GM23338 (cell line): ENCODE measurements at regions not wholly inside any gene's neighbourhood (a gene's known extent, or its start where the extent isn't known, plus 50 kb on each side); places are given as distances from the start of the nearest gene placed in this dataset.

ENCODE experiments used
- ATAC-seq: fragments of 200-7000 bp; cut with Tn5 transposase; 3 replicates; pipeline ENCODE4 v1.9.1; 2020
- DNase-seq: peaks from one replicate; pipeline ENCODE4 v3.0.0-alpha.2; 2015; ENCODE audit warnings: low spot score
- H2AFZ ChIP-seq: fragments of 200-600 bp; sonication (generic); 2 replicates; pipeline ENCODE4 v1.8.0; 2016; ENCODE audit warnings: antibody characterized with exemption, mild to moderate bottlenecking, moderate library complexity
- H3F3A ChIP-seq: fragments of 200-600 bp; sonication (generic); replicated peaks from 2 replicates; pipeline ENCODE4 v1.8.0; 2017; ENCODE audit warnings: antibody characterized with exemption, mixed run types, low read depth
- H3K27ac ChIP-seq: fragments of 200-600 bp; sonication (generic); 2 replicates; pipeline ENCODE4 v1.6.1; 2016; ENCODE audit warnings: low read depth
- H3K27me3 ChIP-seq: fragments of 200-600 bp; sonication (generic); 2 replicates; pipeline ENCODE4 v1.8.0; 2016; ENCODE audit warnings: mild to moderate bottlenecking, mixed run types, moderate library complexity; ENCODE audit not compliant: insufficient read depth
- H3K36me3 ChIP-seq: fragments of 200-600 bp; sonication (generic); 2 replicates; pipeline ENCODE4 v1.8.0; 2016; ENCODE audit warnings: mild to moderate bottlenecking; ENCODE audit not compliant: insufficient read depth
- H3K4me1 ChIP-seq: fragments of 200-600 bp; sonication (generic); 2 replicates; pipeline ENCODE4 v1.8.0; 2016; ENCODE audit warnings: mild to moderate bottlenecking, moderate library complexity; ENCODE audit not compliant: insufficient read depth
- H3K4me2 ChIP-seq: fragments of 200-600 bp; sonication (generic); 2 replicates; pipeline ENCODE4 v1.7.1; 2017; ENCODE audit warnings: mixed run types
- H3K4me3 ChIP-seq: fragments of 200-600 bp; sonication (generic); 2 replicates; pipeline ENCODE4 v1.6.1; 2016; ENCODE audit warnings: mixed run types
- H3K79me2 ChIP-seq: fragments of 200-600 bp; sonication (generic); replicated peaks from 2 replicates; pipeline ENCODE4 v1.8.0; 2017; ENCODE audit warnings: mild to moderate bottlenecking; ENCODE audit not compliant: insufficient read depth
- H3K9me2 ChIP-seq: fragments of 200-600 bp; sonication (generic); 2 replicates; pipeline ENCODE4 v1.8.0; 2017; ENCODE audit not compliant: insufficient read depth
- H4K20me1 ChIP-seq: fragments of 200-600 bp; sonication (generic); replicated peaks from 2 replicates; pipeline ENCODE4 v1.8.0; 2017; ENCODE audit warnings: mild to moderate bottlenecking; ENCODE audit not compliant: insufficient read depth
- H3K27ac Mint-ChIP-seq: 2 replicates; pipeline ENCODE4 v1.8.0; 2020; ENCODE audit warnings: inconsistent platforms, mild to moderate bottlenecking, moderate library complexity, mixed read lengths
- H3K27me3 Mint-ChIP-seq: 3 replicates; pipeline ENCODE4 v1.8.0; 2022; ENCODE audit warnings: low read depth, mild to moderate bottlenecking, moderate library complexity, mixed read lengths, inconsistent platforms; ENCODE audit not compliant: insufficient read depth, poor library complexity
- H3K36me3 Mint-ChIP-seq: 3 replicates; pipeline ENCODE4 v1.8.0; 2021; ENCODE audit warnings: low read depth, mild to moderate bottlenecking, inconsistent platforms, moderate library complexity, mixed read lengths
- H3K4me1 Mint-ChIP-seq: 3 replicates; pipeline ENCODE4 v1.8.0; 2020; ENCODE audit warnings: mild to moderate bottlenecking, inconsistent platforms, mixed read lengths
- H3K4me3 Mint-ChIP-seq: 3 replicates; pipeline ENCODE4 v1.8.0; 2021; ENCODE audit warnings: moderate library complexity, mild to moderate bottlenecking, inconsistent platforms, mixed read lengths
- H3K9me3 Mint-ChIP-seq: 3 replicates; pipeline ENCODE4 v1.8.0; 2020; ENCODE audit warnings: moderate library complexity, mild to moderate bottlenecking, inconsistent platforms, mixed read lengths
- CREB1 ChIP-seq: fragments of 250-450 bp; sonication (Bioruptor Pico); IDR thresholded peaks from 2 replicates; pipeline ENCODE4 v1.5.0; 2020; ENCODE audit warnings: low read depth, mild to moderate bottlenecking, moderate library complexity
- EZH2 ChIP-seq: fragments of 200-600 bp; sonication (generic); IDR thresholded peaks from one replicate; pipeline ENCODE4 v1.8.0; 2017; ENCODE audit warnings: antibody characterized with exemption, mild to moderate bottlenecking, low read depth; ENCODE audit not compliant: unreplicated experiment
- EZH2phosphoT487 ChIP-seq: fragments of 200-600 bp; sonication (generic); IDR thresholded peaks from one replicate; pipeline ENCODE4 v1.8.1; 2018; ENCODE audit warnings: antibody characterized with exemption; ENCODE audit not compliant: unreplicated experiment
- JUNB ChIP-seq: IDR thresholded peaks from one replicate; pipeline ENCODE4 v1.6.1; 2016; ENCODE audit warnings: antibody characterized with exemption; ENCODE audit not compliant: unreplicated experiment
- NANOG ChIP-seq: IDR thresholded peaks from 2 replicates; pipeline ENCODE4 v1.6.1; 2016; ENCODE audit warnings: antibody characterized with exemption, borderline replicate concordance
- POLR2AphosphoS5 ChIP-seq: IDR thresholded peaks from 2 replicates; pipeline ENCODE4 v1.6.1; 2016; ENCODE audit warnings: antibody characterized with exemption, low read depth
- REST ChIP-seq: IDR thresholded peaks from one replicate; pipeline ENCODE4 v1.6.1; 2018; ENCODE audit warnings: antibody characterized with exemption; ENCODE audit not compliant: unreplicated experiment
- STAT1 ChIP-seq: IDR thresholded peaks from one replicate; pipeline ENCODE4 v1.6.1; 2016; ENCODE audit warnings: antibody characterized with exemption; ENCODE audit not compliant: unreplicated experiment
- ZNF114 ChIP-seq: fragments of 250-450 bp; sonication (Bioruptor Pico); IDR thresholded peaks from 2 replicates; pipeline ENCODE4 v1.5.0; 2020; ENCODE audit warnings: mild to moderate bottlenecking, moderate library complexity
- ZNF331 ChIP-seq: fragments of 250-450 bp; sonication (Bioruptor Pico); IDR thresholded peaks from 2 replicates; pipeline ENCODE4 v1.5.0; 2020; ENCODE audit warnings: low read depth, mild to moderate bottlenecking, moderate library complexity
- ZNF462 ChIP-seq: fragments of 250-450 bp; sonication (Bioruptor Pico); IDR thresholded peaks from 2 replicates; pipeline ENCODE4 v1.5.0; 2020; ENCODE audit warnings: mild to moderate bottlenecking, moderate library complexity
- TF ChIP-seq, protein P1 (sequence below): IDR thresholded peaks from 2 replicates; pipeline ENCODE4 v1.6.1; 2016; ENCODE audit warnings: antibody characterized with exemption
- TF ChIP-seq, protein P2 (sequence below), 2 experiments: fragments of 200-600 bp in 1 of 2; sonication (generic) in 1 of 2; conservative IDR thresholded peaks; 2 replicates each; pipeline versions ENCODE4 v1.5.1 to v1.6.1; 2016 to 2017; ENCODE audit warnings: antibody characterized with exemption in 2 of 2, low read depth in 2 of 2, mild to moderate bottlenecking in 2 of 2, moderate library complexity in 1 of 2

DNA sequence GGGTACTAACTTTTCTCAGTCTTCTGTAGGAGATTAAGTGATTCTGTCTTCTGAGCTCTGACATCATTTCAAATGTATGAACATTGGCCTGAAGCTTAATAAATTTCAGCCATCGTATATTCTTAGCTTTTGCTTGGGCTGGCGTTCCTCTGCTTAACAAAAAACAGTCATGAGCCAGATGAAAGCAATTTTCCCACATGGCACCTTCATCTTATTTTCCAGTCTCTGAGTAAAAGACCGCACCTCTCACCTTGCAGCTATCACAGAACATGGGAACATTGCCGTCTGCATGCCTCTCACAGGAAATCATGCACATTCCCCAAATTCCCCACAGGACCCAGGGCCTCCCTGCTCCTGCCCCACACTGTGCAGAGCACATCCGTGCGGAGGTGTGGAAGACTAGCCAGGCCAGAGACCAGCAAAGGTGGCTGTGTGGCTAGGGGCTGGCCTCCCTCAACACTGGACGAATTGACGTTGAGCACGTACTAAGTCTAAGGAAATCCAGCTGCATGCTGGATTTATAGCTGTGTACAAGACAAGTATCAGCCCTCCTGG is 531.8 kb upstream of the ID2 start (continued):
- TF ChIP-seq REST, result no peak
- no peak for TF ChIP-seq ZNF462 (CRISPR knock-in tag)
- TF ChIP-seq JUNB, result no peak
- no peak for TF ChIP-seq STAT1
- TF ChIP-seq CREB1 (CRISPR knock-in tag), result no peak

GRCh38 chr2:8151888-8152287 is 530.0 kb upstream of the ID2 start:
- peaks cover 8% of the 10 kb centered on the region; the same call in 2 of the 3 replicates for H3K4me1 Mint-ChIP-seq
- H3F3A ChIP-seq, result no peaks in the 10 kb centered on the region
- no peak overlapping the region for H3K27ac Mint-ChIP-seq
- H3K4me2 ChIP-seq, result no peak overlapping the region
- DNase-seq, result no peak
- no peak overlapping the region for H2AFZ ChIP-seq
- peaks cover 3% of the 10 kb centered on the region; the same call in 1 of the 3 replicates for H3K36me3 Mint-ChIP-seq
- H3K36me3 ChIP-seq, result no peaks in the 10 kb centered on the region
- H3K4me3 ChIP-seq, result no peak overlapping the region
- peaks cover 3% of the 10 kb centered on the region for H3K27me3 Mint-ChIP-seq
- H3K27ac ChIP-seq, result no peak overlapping the region
- H3K9me2 ChIP-seq, result 0 out of 2 replicates have a peak, but pooled peaks cover 8% of the 10 kb centered on the region
- no peaks in the 10 kb centered on the region for H3K79me2 ChIP-seq
- no peak for ATAC-seq
- H4K20me1 ChIP-seq, result no peaks in the 10 kb centered on the region
- no peaks in the 10 kb centered on the region for H3K27me3 ChIP-seq
- peaks cover 3% of the 10 kb centered on the region; the same call in 1 of the 3 replicates for H3K9me3 Mint-ChIP-seq
- H3K4me1 ChIP-seq, result no peaks in the 10 kb centered on the region
- no peak overlapping the region for H3K4me3 Mint-ChIP-seq
- TF ChIP-seq ZNF114 (CRISPR knock-in tag), result no peak
- TF ChIP-seq, protein P1, sequence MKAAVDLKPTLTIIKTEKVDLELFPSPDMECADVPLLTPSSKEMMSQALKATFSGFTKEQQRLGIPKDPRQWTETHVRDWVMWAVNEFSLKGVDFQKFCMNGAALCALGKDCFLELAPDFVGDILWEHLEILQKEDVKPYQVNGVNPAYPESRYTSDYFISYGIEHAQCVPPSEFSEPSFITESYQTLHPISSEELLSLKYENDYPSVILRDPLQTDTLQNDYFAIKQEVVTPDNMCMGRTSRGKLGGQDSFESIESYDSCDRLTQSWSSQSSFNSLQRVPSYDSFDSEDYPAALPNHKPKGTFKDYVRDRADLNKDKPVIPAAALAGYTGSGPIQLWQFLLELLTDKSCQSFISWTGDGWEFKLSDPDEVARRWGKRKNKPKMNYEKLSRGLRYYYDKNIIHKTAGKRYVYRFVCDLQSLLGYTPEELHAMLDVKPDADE, result no peak
- TF ChIP-seq EZH2phosphoT487, result no peak
- no peak for TF ChIP-seq JUNB
- TF ChIP-seq, protein P2, sequence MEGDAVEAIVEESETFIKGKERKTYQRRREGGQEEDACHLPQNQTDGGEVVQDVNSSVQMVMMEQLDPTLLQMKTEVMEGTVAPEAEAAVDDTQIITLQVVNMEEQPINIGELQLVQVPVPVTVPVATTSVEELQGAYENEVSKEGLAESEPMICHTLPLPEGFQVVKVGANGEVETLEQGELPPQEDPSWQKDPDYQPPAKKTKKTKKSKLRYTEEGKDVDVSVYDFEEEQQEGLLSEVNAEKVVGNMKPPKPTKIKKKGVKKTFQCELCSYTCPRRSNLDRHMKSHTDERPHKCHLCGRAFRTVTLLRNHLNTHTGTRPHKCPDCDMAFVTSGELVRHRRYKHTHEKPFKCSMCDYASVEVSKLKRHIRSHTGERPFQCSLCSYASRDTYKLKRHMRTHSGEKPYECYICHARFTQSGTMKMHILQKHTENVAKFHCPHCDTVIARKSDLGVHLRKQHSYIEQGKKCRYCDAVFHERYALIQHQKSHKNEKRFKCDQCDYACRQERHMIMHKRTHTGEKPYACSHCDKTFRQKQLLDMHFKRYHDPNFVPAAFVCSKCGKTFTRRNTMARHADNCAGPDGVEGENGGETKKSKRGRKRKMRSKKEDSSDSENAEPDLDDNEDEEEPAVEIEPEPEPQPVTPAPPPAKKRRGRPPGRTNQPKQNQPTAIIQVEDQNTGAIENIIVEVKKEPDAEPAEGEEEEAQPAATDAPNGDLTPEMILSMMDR (conservative IDR thresholded peaks at IDR 0.05; ENCODE audit: low read depth in 2 of 2), result no peak
- no peak for TF ChIP-seq STAT1
- no peak for TF ChIP-seq POLR2AphosphoS5
- TF ChIP-seq EZH2, result no peak
- TF ChIP-seq NANOG, result no peak
- no peak for TF ChIP-seq ZNF331
- TF ChIP-seq CREB1 (CRISPR knock-in tag), result no peak
